ENCODE measurements at regions not wholly inside any gene's neighbourhood (a gene's known extent, or its start where the extent isn't known, plus 50 kb on each side); places are given as distances from the start of the nearest gene placed in this dataset.
"Not testable (repeated sequence)": the region's sequence is repeated elsewhere in the genome, so short reads cannot be mapped to it uniquely, and the experiment has no call there.

DNA sequence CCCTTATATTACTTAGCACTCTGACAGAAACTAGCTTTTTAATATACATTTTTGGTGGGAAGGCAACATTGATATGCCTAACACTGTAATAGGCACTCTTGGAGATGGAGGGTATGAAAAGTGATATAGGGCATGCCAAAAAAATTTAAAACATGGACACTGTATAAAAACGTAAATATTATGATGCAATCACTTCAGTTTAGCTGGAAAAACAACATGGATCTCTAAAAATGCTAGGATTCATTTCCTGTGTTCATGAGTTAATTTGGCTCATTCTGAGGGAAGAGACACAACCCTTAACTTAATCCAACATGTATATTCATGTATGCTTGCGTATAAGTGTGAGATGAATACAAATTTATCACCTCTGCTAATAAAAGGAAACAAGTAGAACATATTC is 157.3 kb upstream of the TFAP2D start:
- TF ChIP-seq, protein P1, sequence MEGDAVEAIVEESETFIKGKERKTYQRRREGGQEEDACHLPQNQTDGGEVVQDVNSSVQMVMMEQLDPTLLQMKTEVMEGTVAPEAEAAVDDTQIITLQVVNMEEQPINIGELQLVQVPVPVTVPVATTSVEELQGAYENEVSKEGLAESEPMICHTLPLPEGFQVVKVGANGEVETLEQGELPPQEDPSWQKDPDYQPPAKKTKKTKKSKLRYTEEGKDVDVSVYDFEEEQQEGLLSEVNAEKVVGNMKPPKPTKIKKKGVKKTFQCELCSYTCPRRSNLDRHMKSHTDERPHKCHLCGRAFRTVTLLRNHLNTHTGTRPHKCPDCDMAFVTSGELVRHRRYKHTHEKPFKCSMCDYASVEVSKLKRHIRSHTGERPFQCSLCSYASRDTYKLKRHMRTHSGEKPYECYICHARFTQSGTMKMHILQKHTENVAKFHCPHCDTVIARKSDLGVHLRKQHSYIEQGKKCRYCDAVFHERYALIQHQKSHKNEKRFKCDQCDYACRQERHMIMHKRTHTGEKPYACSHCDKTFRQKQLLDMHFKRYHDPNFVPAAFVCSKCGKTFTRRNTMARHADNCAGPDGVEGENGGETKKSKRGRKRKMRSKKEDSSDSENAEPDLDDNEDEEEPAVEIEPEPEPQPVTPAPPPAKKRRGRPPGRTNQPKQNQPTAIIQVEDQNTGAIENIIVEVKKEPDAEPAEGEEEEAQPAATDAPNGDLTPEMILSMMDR (IDR thresholded peaks at IDR 0.05) = no peak
- WGBS, 2 donors = 55 to 56% methylated on average over 2 of the region's 2 CpGs
- Histone ChIP-seq H3K36me3 (no peaks in the 10 kb centered on the region), H3K9me3 (peaks cover 0 to 12% (median 0%) of the 10 kb centered on the region in 11 donors), H3K27me3 (no peaks in the 10 kb centered on the region), H3K4me3 (no peak overlapping the region), H3K4me1 (no peaks in the 10 kb centered on the region), H3K27ac (no peak overlapping the region)
- ATAC-seq (no peak), DNase-seq (no peak)
- intact Hi-C loops (cut with DNase I) = no loop called here

DNA sequence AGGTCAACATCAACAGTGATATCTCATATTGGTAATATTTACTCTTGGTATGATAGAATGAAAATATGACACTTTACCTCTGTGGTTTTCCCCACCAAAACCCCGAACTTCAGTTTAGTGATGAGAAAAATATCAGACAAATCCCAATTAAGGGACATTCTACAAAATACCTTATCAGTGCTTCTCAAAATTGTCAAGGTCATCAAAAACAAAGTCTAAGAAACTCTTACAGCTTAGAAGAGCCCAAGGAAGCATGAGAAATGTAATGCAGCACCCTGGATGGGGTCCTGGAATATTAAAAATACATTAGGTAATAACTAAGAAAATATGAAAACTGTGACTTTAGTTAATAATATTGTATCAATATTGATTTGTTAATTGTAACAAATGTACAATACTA is 148.3 kb upstream of the TFAP2D start:
- intact Hi-C loops (cut with DNase I) = no loop called here
- no peak for ATAC-seq
- H3K4me1 ChIP-seq = no peaks in the 10 kb centered on the region
- H3K4me3 ChIP-seq = no peak overlapping the region
- no peak overlapping the region for H3K27ac ChIP-seq
- H3K36me3 ChIP-seq = no peaks in the 10 kb centered on the region
- TF ChIP-seq, protein P1 (IDR thresholded peaks at IDR 0.05) = no peak
- H3K9me3 ChIP-seq = no peaks in the 10 kb centered on the region
- no peak for DNase-seq
- WGBS, 2 donors = 76 to 86% methylated on average over 1 of the region's 1 CpG
- H3K27me3 ChIP-seq = no peaks in the 10 kb centered on the region

DNA sequence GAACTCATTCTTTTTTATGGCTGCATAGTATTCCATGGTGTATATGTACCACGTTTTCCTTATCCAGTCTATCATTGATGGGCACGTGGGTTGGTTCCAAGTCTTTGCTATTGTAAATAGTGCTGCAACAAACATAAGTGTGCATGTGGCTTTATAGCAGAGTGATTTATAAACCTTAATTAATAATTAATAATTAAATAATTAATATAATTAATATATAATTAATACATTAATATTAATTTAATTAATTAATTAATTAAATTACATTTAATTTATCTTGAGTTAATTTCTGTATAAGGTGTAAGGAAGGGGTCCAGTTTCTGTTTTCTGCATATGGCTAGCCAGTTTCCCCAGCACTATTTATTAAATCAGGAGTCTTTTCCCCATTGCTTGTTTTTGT is 142.1 kb upstream of the TFAP2D start:
- H3K36me3 ChIP-seq; ATAC-seq; intact Hi-C loops (cut with DNase I); H3K27me3 ChIP-seq; H3K4me1 ChIP-seq; DNase-seq; H3K4me3 ChIP-seq; H3K27ac ChIP-seq: not testable (repeated sequence)
- H3K9me3 ChIP-seq = peaks cover 0 to 26% (median 4%) of the 10 kb centered on the region in 11 donors
- 81% methylated on average over 2 of the region's 2 CpGs for WGBS, 2 donors

DNA sequence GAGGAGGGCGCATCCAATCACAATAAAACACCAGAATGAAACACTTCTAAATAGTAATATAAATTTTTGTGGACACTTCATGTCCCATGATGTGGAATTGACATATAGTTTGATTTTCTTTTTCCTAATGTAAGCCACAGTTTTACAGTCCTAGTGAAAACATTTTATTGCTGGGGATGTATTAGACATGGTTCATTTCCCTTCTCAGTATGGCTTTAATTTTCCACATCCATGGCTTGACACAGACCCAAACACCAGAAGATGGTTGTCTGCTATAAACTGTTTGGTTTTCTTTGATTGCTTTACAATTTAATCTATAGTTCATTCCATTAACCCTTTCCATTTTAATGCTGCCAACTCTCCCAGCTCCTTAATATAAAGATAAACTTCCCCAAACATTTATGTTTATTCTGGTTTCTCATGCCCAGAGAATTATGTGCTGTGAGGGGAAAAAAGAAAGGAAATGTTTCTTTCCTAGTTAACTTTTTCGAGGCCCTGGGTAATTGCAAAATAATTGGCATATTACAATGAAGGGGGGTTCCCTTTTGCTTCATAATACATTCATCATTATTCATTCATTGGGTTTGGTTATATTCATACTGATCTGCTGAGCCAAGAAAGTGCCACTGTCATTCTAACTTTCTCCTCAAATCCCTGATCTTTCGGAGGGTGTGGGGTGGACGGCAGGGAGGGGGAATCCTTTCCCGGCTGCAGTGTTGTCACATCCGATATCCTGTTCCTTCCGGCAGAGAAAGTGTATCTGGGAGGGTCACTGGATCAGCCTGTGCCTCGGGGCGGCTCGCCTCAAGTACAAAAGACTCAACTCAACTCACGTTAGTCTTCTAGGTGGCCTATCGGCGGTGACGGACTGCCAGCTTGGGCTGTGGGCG is 127.6 kb upstream of the TFAP2D start:
- TF ChIP-seq, protein P1 (IDR thresholded peaks at IDR 0.05) = no peak
- Histone ChIP-seq H3K27ac (no peak overlapping the region), H3K4me3 (no peak overlapping the region), H3K27me3 (no peaks in the 10 kb centered on the region), H3K36me3 (no peaks in the 10 kb centered on the region), H3K9me3 (no peaks in the 10 kb centered on the region), H3K4me1 (no peaks in the 10 kb centered on the region)
- 63 to 76% methylated on average over 15 of the region's 15 CpGs for WGBS, 2 donors
- ATAC-seq (no peak), DNase-seq (no peak)
- intact Hi-C loops (cut with DNase I) = no loop called here

DNA sequence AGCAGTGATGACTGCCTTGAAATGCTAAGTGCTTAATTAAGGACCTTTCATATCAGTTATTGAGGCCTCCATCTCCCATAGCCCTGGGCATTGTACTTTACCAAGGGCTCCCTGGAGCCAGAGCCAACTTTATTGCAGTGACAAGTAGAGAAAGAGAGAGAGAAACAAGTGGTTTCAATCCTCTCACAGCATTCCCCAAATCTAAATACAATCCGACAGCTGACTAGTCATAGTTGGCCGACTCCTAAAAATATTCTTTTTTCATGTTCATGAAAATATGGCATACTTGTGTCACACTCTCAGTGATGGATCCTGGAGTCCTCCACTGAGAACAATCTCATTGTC is 127.0 kb upstream of the TFAP2D start:
- Histone ChIP-seq H3K27ac (no peak overlapping the region), H3K4me1 (no peaks in the 10 kb centered on the region), H3K9me3 (no peaks in the 10 kb centered on the region), H3K36me3 (no peaks in the 10 kb centered on the region), H3K27me3 (no peaks in the 10 kb centered on the region), H3K4me3 (no peak overlapping the region)
- DNase-seq = no peak
- intact Hi-C loops (cut with DNase I) = no loop called here
- WGBS, 2 donors = 87 to 91% methylated on average over 2 of the region's 2 CpGs
- ATAC-seq = no peak
- TF ChIP-seq, protein P1 (IDR thresholded peaks at IDR 0.05) = no peak
